GM23338 (cell line): ENCODE measurements at regions not wholly inside any gene's neighbourhood (a gene's known extent, or its start where the extent isn't known, plus 50 kb on each side); places are given as distances from the start of the nearest gene placed in this dataset.

Experiments used
- ATAC-seq: fragments of 200-7000 bp; cut with Tn5 transposase; 3 replicates; pipeline ENCODE4 v1.9.1; 2020
- DNase-seq: peaks from one replicate; pipeline ENCODE4 v3.0.0-alpha.2; 2015; ENCODE audit warnings: low spot score
- H2AFZ ChIP-seq: fragments of 200-600 bp; sonication (generic); 2 replicates; pipeline ENCODE4 v1.8.0; 2016; ENCODE audit warnings: antibody characterized with exemption, mild to moderate bottlenecking, moderate library complexity
- H3F3A ChIP-seq: fragments of 200-600 bp; sonication (generic); replicated peaks from 2 replicates; pipeline ENCODE4 v1.8.0; 2017; ENCODE audit warnings: antibody characterized with exemption, mixed run types, low read depth
- H3K27ac ChIP-seq: fragments of 200-600 bp; sonication (generic); 2 replicates; pipeline ENCODE4 v1.6.1; 2016; ENCODE audit warnings: low read depth
- H3K27me3 ChIP-seq: fragments of 200-600 bp; sonication (generic); 2 replicates; pipeline ENCODE4 v1.8.0; 2016; ENCODE audit warnings: mild to moderate bottlenecking, mixed run types, moderate library complexity; ENCODE audit not compliant: insufficient read depth
- H3K36me3 ChIP-seq: fragments of 200-600 bp; sonication (generic); 2 replicates; pipeline ENCODE4 v1.8.0; 2016; ENCODE audit warnings: mild to moderate bottlenecking; ENCODE audit not compliant: insufficient read depth
- H3K4me1 ChIP-seq: fragments of 200-600 bp; sonication (generic); 2 replicates; pipeline ENCODE4 v1.8.0; 2016; ENCODE audit warnings: mild to moderate bottlenecking, moderate library complexity; ENCODE audit not compliant: insufficient read depth
- H3K4me2 ChIP-seq: fragments of 200-600 bp; sonication (generic); 2 replicates; pipeline ENCODE4 v1.7.1; 2017; ENCODE audit warnings: mixed run types
- H3K4me3 ChIP-seq: fragments of 200-600 bp; sonication (generic); 2 replicates; pipeline ENCODE4 v1.6.1; 2016; ENCODE audit warnings: mixed run types
- H3K79me2 ChIP-seq: fragments of 200-600 bp; sonication (generic); replicated peaks from 2 replicates; pipeline ENCODE4 v1.8.0; 2017; ENCODE audit warnings: mild to moderate bottlenecking; ENCODE audit not compliant: insufficient read depth
- H3K9me2 ChIP-seq: fragments of 200-600 bp; sonication (generic); 2 replicates; pipeline ENCODE4 v1.8.0; 2017; ENCODE audit not compliant: insufficient read depth
- H4K20me1 ChIP-seq: fragments of 200-600 bp; sonication (generic); replicated peaks from 2 replicates; pipeline ENCODE4 v1.8.0; 2017; ENCODE audit warnings: mild to moderate bottlenecking; ENCODE audit not compliant: insufficient read depth
- H3K27ac Mint-ChIP-seq: 2 replicates; pipeline ENCODE4 v1.8.0; 2020; ENCODE audit warnings: inconsistent platforms, mild to moderate bottlenecking, moderate library complexity, mixed read lengths
- H3K27me3 Mint-ChIP-seq: 3 replicates; pipeline ENCODE4 v1.8.0; 2022; ENCODE audit warnings: low read depth, mild to moderate bottlenecking, moderate library complexity, mixed read lengths, inconsistent platforms; ENCODE audit not compliant: insufficient read depth, poor library complexity
- H3K36me3 Mint-ChIP-seq: 3 replicates; pipeline ENCODE4 v1.8.0; 2021; ENCODE audit warnings: low read depth, mild to moderate bottlenecking, inconsistent platforms, moderate library complexity, mixed read lengths
- H3K4me1 Mint-ChIP-seq: 3 replicates; pipeline ENCODE4 v1.8.0; 2020; ENCODE audit warnings: mild to moderate bottlenecking, inconsistent platforms, mixed read lengths
- H3K4me3 Mint-ChIP-seq: 3 replicates; pipeline ENCODE4 v1.8.0; 2021; ENCODE audit warnings: moderate library complexity, mild to moderate bottlenecking, inconsistent platforms, mixed read lengths
- H3K9me3 Mint-ChIP-seq: 3 replicates; pipeline ENCODE4 v1.8.0; 2020; ENCODE audit warnings: moderate library complexity, mild to moderate bottlenecking, inconsistent platforms, mixed read lengths
- CREB1 ChIP-seq: fragments of 250-450 bp; sonication (Bioruptor Pico); IDR thresholded peaks from 2 replicates; pipeline ENCODE4 v1.5.0; 2020; ENCODE audit warnings: low read depth, mild to moderate bottlenecking, moderate library complexity
- CTCF ChIP-seq, 2 experiments: fragments of 200-600 bp in 1 of 2; sonication (generic) in 1 of 2; conservative IDR thresholded peaks; 2 replicates each; pipeline versions ENCODE4 v1.5.1 to v1.6.1; 2016 to 2017; ENCODE audit warnings: antibody characterized with exemption in 2 of 2, low read depth in 2 of 2, mild to moderate bottlenecking in 2 of 2, moderate library complexity in 1 of 2
- ETS1 ChIP-seq: IDR thresholded peaks from 2 replicates; pipeline ENCODE4 v1.6.1; 2016; ENCODE audit warnings: antibody characterized with exemption
- EZH2 ChIP-seq: fragments of 200-600 bp; sonication (generic); IDR thresholded peaks from one replicate; pipeline ENCODE4 v1.8.0; 2017; ENCODE audit warnings: antibody characterized with exemption, mild to moderate bottlenecking, low read depth; ENCODE audit not compliant: unreplicated experiment
- EZH2phosphoT487 ChIP-seq: fragments of 200-600 bp; sonication (generic); IDR thresholded peaks from one replicate; pipeline ENCODE4 v1.8.1; 2018; ENCODE audit warnings: antibody characterized with exemption; ENCODE audit not compliant: unreplicated experiment
- JUNB ChIP-seq: IDR thresholded peaks from one replicate; pipeline ENCODE4 v1.6.1; 2016; ENCODE audit warnings: antibody characterized with exemption; ENCODE audit not compliant: unreplicated experiment
- NANOG ChIP-seq: IDR thresholded peaks from 2 replicates; pipeline ENCODE4 v1.6.1; 2016; ENCODE audit warnings: antibody characterized with exemption, borderline replicate concordance
- POLR2AphosphoS5 ChIP-seq: IDR thresholded peaks from 2 replicates; pipeline ENCODE4 v1.6.1; 2016; ENCODE audit warnings: antibody characterized with exemption, low read depth
- REST ChIP-seq: IDR thresholded peaks from one replicate; pipeline ENCODE4 v1.6.1; 2018; ENCODE audit warnings: antibody characterized with exemption; ENCODE audit not compliant: unreplicated experiment
- STAT1 ChIP-seq: IDR thresholded peaks from one replicate; pipeline ENCODE4 v1.6.1; 2016; ENCODE audit warnings: antibody characterized with exemption; ENCODE audit not compliant: unreplicated experiment
- ZNF114 ChIP-seq: fragments of 250-450 bp; sonication (Bioruptor Pico); IDR thresholded peaks from 2 replicates; pipeline ENCODE4 v1.5.0; 2020; ENCODE audit warnings: mild to moderate bottlenecking, moderate library complexity
- ZNF331 ChIP-seq: fragments of 250-450 bp; sonication (Bioruptor Pico); IDR thresholded peaks from 2 replicates; pipeline ENCODE4 v1.5.0; 2020; ENCODE audit warnings: low read depth, mild to moderate bottlenecking, moderate library complexity
- ZNF462 ChIP-seq: fragments of 250-450 bp; sonication (Bioruptor Pico); IDR thresholded peaks from 2 replicates; pipeline ENCODE4 v1.5.0; 2020; ENCODE audit warnings: mild to moderate bottlenecking, moderate library complexity

GRCh38 chr5:99247346-99247745 is 318.5 kb upstream of the CHD1 start:
- no peaks in the 10 kb centered on the region for H3F3A ChIP-seq
- H3K4me3 ChIP-seq, result no peak overlapping the region
- H4K20me1 ChIP-seq, result no peaks in the 10 kb centered on the region
- TF ChIP-seq ZNF462 (no peak), ZNF114 (CRISPR knock-in tag) (no peak), NANOG (no peak), EZH2 (no peak), REST (no peak), ETS1 (no peak), STAT1 (no peak), CREB1 (no peak), ZNF331 (no peak), EZH2phosphoT487 (no peak), JUNB (no peak), POLR2AphosphoS5 (no peak), CTCF (conservative IDR thresholded peaks at IDR 0.05; ENCODE audit: low read depth in 2 of 2) (no peak)
- H3K4me1 ChIP-seq, result no peaks in the 10 kb centered on the region
- no peaks in the 10 kb centered on the region for H3K27me3 Mint-ChIP-seq
- no peak for ATAC-seq
- no peaks in the 10 kb centered on the region for H3K36me3 Mint-ChIP-seq
- H3K4me1 Mint-ChIP-seq, result peaks cover 4% of the 10 kb centered on the region; the same call in 2 of the 3 replicates
- H2AFZ ChIP-seq, result 0 out of 2 replicates have a peak overlapping the region, but pooled peaks have one; percentile 16
- H3K9me3 Mint-ChIP-seq, result no peaks in the 10 kb centered on the region
- H3K36me3 ChIP-seq, result no peaks in the 10 kb centered on the region
- no peaks in the 10 kb centered on the region for H3K27me3 ChIP-seq
- no peak overlapping the region for H3K4me2 ChIP-seq
- H3K27ac Mint-ChIP-seq, result no peak overlapping the region
- no peaks in the 10 kb centered on the region for H3K79me2 ChIP-seq
- no peak for DNase-seq
- no peak overlapping the region for H3K4me3 Mint-ChIP-seq
- H3K9me2 ChIP-seq, result no peaks in the 10 kb centered on the region
- no peak overlapping the region for H3K27ac ChIP-seq
